ENCODE measurements at regions not wholly inside any gene's neighbourhood (a gene's known extent, or its start where the extent isn't known, plus 50 kb on each side); places are given as distances from the start of the nearest gene placed in this dataset.

DNA sequence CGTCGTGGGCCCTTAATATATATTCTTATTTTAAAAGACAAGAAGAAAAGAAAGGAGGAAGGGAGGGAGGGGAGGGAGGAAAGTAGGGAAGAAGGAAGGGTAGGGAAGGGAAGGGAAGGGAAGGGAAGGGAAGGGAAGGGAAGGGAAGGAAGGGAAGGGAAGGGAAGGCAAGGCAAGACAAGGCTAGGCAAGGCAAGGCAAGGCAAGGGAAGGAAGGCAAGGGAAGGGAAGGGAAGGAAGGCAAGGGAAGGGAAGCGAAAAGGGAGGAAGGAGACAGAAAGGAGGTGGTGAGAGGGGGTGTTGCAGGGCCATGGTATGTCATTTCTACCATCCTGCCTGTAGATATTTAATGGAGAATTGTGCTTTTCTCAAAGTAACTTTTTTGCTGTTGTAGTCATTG is 83.9 kb upstream of the BTBD3 start:
- H3F3A ChIP-seq (ENCODE audit: low read depth) = no peaks in the 10 kb centered on the region
- H2AFZ ChIP-seq (replicated peaks) = no peak overlapping the region
- no peaks in the 10 kb centered on the region for H3K36me3 Mint-ChIP-seq
- H3K27me3 ChIP-seq = no peaks in the 10 kb centered on the region
- H3K4me3 ChIP-seq = no peak overlapping the region
- no peak for TF ChIP-seq EZH2 (IDR thresholded peaks at IDR 0.05)
- TF ChIP-seq EZH2phosphoT487 (IDR thresholded peaks at IDR 0.05) = no peak
- TF ChIP-seq, protein P1, sequence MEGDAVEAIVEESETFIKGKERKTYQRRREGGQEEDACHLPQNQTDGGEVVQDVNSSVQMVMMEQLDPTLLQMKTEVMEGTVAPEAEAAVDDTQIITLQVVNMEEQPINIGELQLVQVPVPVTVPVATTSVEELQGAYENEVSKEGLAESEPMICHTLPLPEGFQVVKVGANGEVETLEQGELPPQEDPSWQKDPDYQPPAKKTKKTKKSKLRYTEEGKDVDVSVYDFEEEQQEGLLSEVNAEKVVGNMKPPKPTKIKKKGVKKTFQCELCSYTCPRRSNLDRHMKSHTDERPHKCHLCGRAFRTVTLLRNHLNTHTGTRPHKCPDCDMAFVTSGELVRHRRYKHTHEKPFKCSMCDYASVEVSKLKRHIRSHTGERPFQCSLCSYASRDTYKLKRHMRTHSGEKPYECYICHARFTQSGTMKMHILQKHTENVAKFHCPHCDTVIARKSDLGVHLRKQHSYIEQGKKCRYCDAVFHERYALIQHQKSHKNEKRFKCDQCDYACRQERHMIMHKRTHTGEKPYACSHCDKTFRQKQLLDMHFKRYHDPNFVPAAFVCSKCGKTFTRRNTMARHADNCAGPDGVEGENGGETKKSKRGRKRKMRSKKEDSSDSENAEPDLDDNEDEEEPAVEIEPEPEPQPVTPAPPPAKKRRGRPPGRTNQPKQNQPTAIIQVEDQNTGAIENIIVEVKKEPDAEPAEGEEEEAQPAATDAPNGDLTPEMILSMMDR (IDR thresholded peaks at IDR 0.05) = no peak
- H3K4me3 Mint-ChIP-seq = no peak overlapping the region
- H3K9ac ChIP-seq = no peak overlapping the region
- no peaks in the 10 kb centered on the region for H3K4me1 Mint-ChIP-seq
- no peak overlapping the region for H3K27ac Mint-ChIP-seq
- no peaks in the 10 kb centered on the region for H4K20me1 ChIP-seq (ENCODE audit: low read depth)
- DNase-seq (ENCODE audit: low spot score) = no peak
- no peak overlapping the region for H3K4me2 ChIP-seq
- H3K27me3 Mint-ChIP-seq (ENCODE audit: insufficient read depth, low read depth) = peaks cover 4% of the 10 kb centered on the region
- no peaks in the 10 kb centered on the region for H3K9me3 Mint-ChIP-seq
- H3K4me1 ChIP-seq = no peaks in the 10 kb centered on the region
- H3K9me3 ChIP-seq (ENCODE audit: low read depth) = no peaks in the 10 kb centered on the region
- no peak overlapping the region for H3K27ac ChIP-seq
- H3K79me2 ChIP-seq (ENCODE audit: low read depth) = no peaks in the 10 kb centered on the region
- H3K36me3 ChIP-seq = no peaks in the 10 kb centered on the region

DNA sequence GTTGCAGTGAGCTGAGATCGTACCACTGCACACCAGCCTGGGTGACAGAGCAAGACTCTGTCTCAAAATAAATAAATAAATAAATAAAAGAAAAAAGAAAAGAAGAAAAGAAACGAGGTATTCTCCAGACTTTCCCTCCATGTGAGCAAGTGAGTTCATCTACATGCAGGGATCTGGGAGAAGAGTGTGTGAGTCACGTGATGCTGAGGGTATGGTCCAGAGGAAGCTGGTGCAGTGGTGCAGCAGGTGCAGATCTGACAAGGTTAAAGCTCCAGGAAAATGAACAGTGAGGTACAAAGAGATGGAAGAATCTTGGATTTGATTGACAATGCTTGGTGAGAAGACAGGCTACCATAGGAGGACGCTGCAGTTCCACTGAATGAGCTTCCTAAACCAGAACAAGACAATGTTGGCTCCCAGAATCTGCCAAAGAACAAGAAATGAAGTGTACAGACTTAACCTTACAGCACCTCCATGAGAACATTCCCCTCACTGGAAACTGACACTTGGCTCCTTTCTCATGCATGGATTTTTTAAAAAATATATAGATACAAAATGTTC is 79.5 kb upstream of the BTBD3 start:
- Histone ChIP-seq H4K20me1 (ENCODE audit: low read depth) (no peaks in the 10 kb centered on the region), H3K27me3 (no peaks in the 10 kb centered on the region), H2AFZ (replicated peaks) (no peak overlapping the region), H3K27ac (no peak overlapping the region), H3F3A (ENCODE audit: low read depth) (no peaks in the 10 kb centered on the region), H3K36me3 (no peaks in the 10 kb centered on the region), H3K4me1 (no peaks in the 10 kb centered on the region), H3K79me2 (ENCODE audit: low read depth) (no peaks in the 10 kb centered on the region), H3K9ac (no peak overlapping the region), H3K4me2 (no peak overlapping the region), H3K4me3 (no peak overlapping the region), H3K9me3 (ENCODE audit: low read depth) (no peaks in the 10 kb centered on the region)
- no peaks in the 10 kb centered on the region for H3K36me3 Mint-ChIP-seq
- peaks cover 8% of the 10 kb centered on the region for H3K27me3 Mint-ChIP-seq (ENCODE audit: insufficient read depth, low read depth)
- TF ChIP-seq EZH2 (IDR thresholded peaks at IDR 0.05) (no peak), EZH2phosphoT487 (IDR thresholded peaks at IDR 0.05) (no peak)
- TF ChIP-seq, protein P1 (IDR thresholded peaks at IDR 0.05) = no peak
- H3K4me1 Mint-ChIP-seq = no peaks in the 10 kb centered on the region
- DNase-seq (ENCODE audit: low spot score) = no peak
- no peak overlapping the region for H3K4me3 Mint-ChIP-seq
- H3K27ac Mint-ChIP-seq = no peak overlapping the region
- H3K9me3 Mint-ChIP-seq = no peaks in the 10 kb centered on the region

DNA sequence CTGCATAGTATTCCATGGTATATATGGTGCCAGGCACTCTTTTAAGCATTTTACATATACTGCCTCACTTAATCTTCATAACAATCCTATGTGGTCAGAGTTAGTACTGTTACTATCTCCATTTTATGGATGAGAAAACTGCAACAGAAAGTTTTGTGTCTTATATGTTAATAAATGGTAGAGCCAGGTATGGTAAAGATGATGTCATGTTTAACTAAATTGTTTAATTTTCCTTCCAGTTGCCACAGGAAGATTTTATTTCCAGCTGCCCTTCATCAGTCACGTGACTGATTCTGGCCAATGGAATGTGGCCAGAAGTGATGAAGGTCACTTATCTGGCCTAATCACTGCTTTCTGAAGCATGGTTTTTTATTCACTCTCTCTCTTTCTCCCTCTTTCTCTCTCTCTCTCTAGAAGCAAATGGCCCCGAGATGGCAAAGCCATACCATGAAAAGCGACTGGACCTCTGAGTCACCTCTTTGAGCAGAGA is 75.7 kb upstream of the BTBD3 start:
- H3K4me2 ChIP-seq = no peak overlapping the region
- H3K79me2 ChIP-seq (ENCODE audit: low read depth) = no peaks in the 10 kb centered on the region
- H4K20me1 ChIP-seq (ENCODE audit: low read depth) = no peaks in the 10 kb centered on the region
- Mint-ChIP-seq H3K36me3 (no peaks in the 10 kb centered on the region), H3K27me3 (ENCODE audit: insufficient read depth, low read depth) (peaks cover 7% of the 10 kb centered on the region), H3K27ac (no peak overlapping the region), H3K4me1 (no peaks in the 10 kb centered on the region), H3K4me3 (no peak overlapping the region), H3K9me3 (no peaks in the 10 kb centered on the region)
- no peak overlapping the region for H2AFZ ChIP-seq (replicated peaks)
- H3K36me3 ChIP-seq = no peaks in the 10 kb centered on the region
- no peaks in the 10 kb centered on the region for H3K9me3 ChIP-seq (ENCODE audit: low read depth)
- H3K27ac ChIP-seq = no peak overlapping the region
- no peak overlapping the region for H3K4me3 ChIP-seq
- H3K9ac ChIP-seq = no peak overlapping the region
- TF ChIP-seq EZH2phosphoT487 (IDR thresholded peaks at IDR 0.05) (no peak), EZH2 (IDR thresholded peaks at IDR 0.05) (no peak)
- TF ChIP-seq, protein P1 (IDR thresholded peaks at IDR 0.05) = no peak
- no peaks in the 10 kb centered on the region for H3K4me1 ChIP-seq
- no peak for DNase-seq (ENCODE audit: low spot score)
- no peaks in the 10 kb centered on the region for H3K27me3 ChIP-seq
- H3F3A ChIP-seq (ENCODE audit: low read depth) = no peaks in the 10 kb centered on the region
